EL (cell line): ENCODE measurements at regions not wholly inside any gene's neighbourhood (a gene's known extent, or its start where the extent isn't known, plus 50 kb on each side); places are given as distances from the start of the nearest gene placed in this dataset.

ENCODE experiments used
- DNase-seq: peaks from one replicate; pipeline ENCODE4 v3.0.0-alpha.2; 2016

GRCh38 chr2:46239175-46239846 is 57.9 kb upstream of the EPAS1 start:
- DNase-seq: peak; percentile 19

GRCh38 chr2:46239847-46240181 is 57.4 kb upstream of the EPAS1 start:
- DNase-seq: no peak

GRCh38 chr2:46241344-46241743 is 55.9 kb upstream of the EPAS1 start:
- peak; percentile 49 for DNase-seq

GRCh38 chr2:46245869-46246268 is 51.3 kb upstream of the EPAS1 start:
- DNase-seq: no peak

- DNase-seq: no peak
Measured at GRCh38 chr2:46246790-46247189, 50.4 kb upstream of the EPAS1 start.
